ENCODE measurements at regions not wholly inside any gene's neighbourhood (a gene's known extent, or its start where the extent isn't known, plus 50 kb on each side); places are given as distances from the start of the nearest gene placed in this dataset.

- H3K9me3 Mint-ChIP-seq (ENCODE audit: insufficient read depth) = no peaks in the 10 kb centered on the region
These were observed 112.6 kb downstream of the CDC5L start for GRCh38 chr6:44500074-44500473.

GRCh38 chr6:44503471-44503870, 116.0 kb downstream of the CDC5L start:
- H3K4me1 Mint-ChIP-seq (ENCODE audit: low read depth) = no peaks in the 10 kb centered on the region
- ATAC-seq = no peak
- no peaks in the 10 kb centered on the region for H3K36me3 Mint-ChIP-seq (ENCODE audit: low read depth)
- H3K27me3 Mint-ChIP-seq (ENCODE audit: low read depth) = peaks cover 10% of the 10 kb centered on the region
- no peaks in the 10 kb centered on the region for H3K9me3 Mint-ChIP-seq (ENCODE audit: insufficient read depth)
- POLR2A ChIA-PET = no interaction called here
- CTCF ChIA-PET = interaction anchor here (0.6 to 1.9 kb wide), 2 partner anchors 28 to 677 kb away, joined by 3 to 7 read pairs; no protein-coding TSS in a partner anchor
- H3K27ac Mint-ChIP-seq = no peak overlapping the region
- DNase-seq = no peak
- no peak overlapping the region for H3K4me3 Mint-ChIP-seq

More at GRCh38 chr6:44500074-44500473, 112.6 kb downstream of the CDC5L start:
- ATAC-seq (no peak), DNase-seq (no peak)
- Mint-ChIP-seq H3K27me3 (ENCODE audit: low read depth) (peaks cover 7% of the 10 kb centered on the region), H3K36me3 (ENCODE audit: low read depth) (no peaks in the 10 kb centered on the region), H3K27ac (no peak overlapping the region), H3K4me3 (no peak overlapping the region), H3K4me1 (ENCODE audit: low read depth) (no peaks in the 10 kb centered on the region)
- POLR2A ChIA-PET = no interaction called here
- CTCF ChIA-PET = interaction anchor here (1.0 kb wide), 1 partner anchor 25 kb away, joined by 3 read pairs; no protein-coding TSS in a partner anchor

- no peak for ATAC-seq
- H3K9me3 Mint-ChIP-seq (ENCODE audit: insufficient read depth) = no peaks in the 10 kb centered on the region
- DNase-seq = no peak
- H3K36me3 Mint-ChIP-seq (ENCODE audit: low read depth) = no peaks in the 10 kb centered on the region
- no peaks in the 10 kb centered on the region for H3K4me1 Mint-ChIP-seq (ENCODE audit: low read depth)
- ChIA-PET CTCF (interaction anchor here (1.9 kb wide), 1 partner anchor 29 kb away, joined by 7 read pairs; no protein-coding TSS in a partner anchor), POLR2A (no interaction called here)
- no peak overlapping the region for H3K27ac Mint-ChIP-seq
- no peak overlapping the region for H3K4me3 Mint-ChIP-seq
- H3K27me3 Mint-ChIP-seq (ENCODE audit: low read depth) = peaks cover 10% of the 10 kb centered on the region
These were observed 116.8 kb downstream of the CDC5L start for GRCh38 chr6:44504301-44504791.

- Mint-ChIP-seq H3K27me3 (ENCODE audit: low read depth) (peaks cover 12% of the 10 kb centered on the region), H3K27ac (no peak overlapping the region), H3K9me3 (ENCODE audit: insufficient read depth) (no peaks in the 10 kb centered on the region), H3K4me1 (ENCODE audit: low read depth) (no peaks in the 10 kb centered on the region), H3K4me3 (no peak overlapping the region), H3K36me3 (ENCODE audit: low read depth) (no peaks in the 10 kb centered on the region)
- DNase-seq (no peak), ATAC-seq (no peak)
- ChIA-PET POLR2A (no interaction called here), CTCF (no interaction called here)
These were observed 118.2 kb downstream of the CDC5L start for GRCh38 chr6:44505751-44506150.

GRCh38 chr6:44507014-44507413, 119.5 kb downstream of the CDC5L start:
- Mint-ChIP-seq H3K27me3 (ENCODE audit: low read depth) (peaks cover 15% of the 10 kb centered on the region), H3K4me3 (no peak overlapping the region)
- CTCF ChIA-PET = no interaction called here

GRCh38 chr6:44508646-44509045, 121.1 kb downstream of the CDC5L start:
- POLR2A ChIA-PET = interaction anchor here (0.6 kb wide), 1 partner anchor 1982 kb away, joined by 3 read pairs; no protein-coding TSS in a partner anchor
- Mint-ChIP-seq H3K9me3 (ENCODE audit: insufficient read depth) (no peaks in the 10 kb centered on the region), H3K4me1 (ENCODE audit: low read depth) (no peaks in the 10 kb centered on the region), H3K27ac (no peak overlapping the region), H3K4me3 (no peak overlapping the region), H3K27me3 (ENCODE audit: low read depth) (peaks cover 11% of the 10 kb centered on the region), H3K36me3 (ENCODE audit: low read depth) (no peaks in the 10 kb centered on the region)
- ATAC-seq (no peak), DNase-seq (no peak)
- CTCF ChIA-PET = no interaction called here

More at GRCh38 chr6:44507014-44507413, 119.5 kb downstream of the CDC5L start:
- Mint-ChIP-seq H3K9me3 (ENCODE audit: insufficient read depth) (no peaks in the 10 kb centered on the region), H3K27ac (no peak overlapping the region), H3K36me3 (ENCODE audit: low read depth) (no peaks in the 10 kb centered on the region), H3K4me1 (ENCODE audit: low read depth) (no peaks in the 10 kb centered on the region)
- POLR2A ChIA-PET = no interaction called here
- ATAC-seq (no peak), DNase-seq (no peak)

GRCh38 chr6:44511126-44511525, 123.6 kb downstream of the CDC5L start:
- H3K4me1 Mint-ChIP-seq (ENCODE audit: low read depth) = no peaks in the 10 kb centered on the region
- CTCF ChIA-PET = no interaction called here
- H3K27ac Mint-ChIP-seq = no peak overlapping the region
- no peaks in the 10 kb centered on the region for H3K9me3 Mint-ChIP-seq (ENCODE audit: insufficient read depth)
- ATAC-seq (no peak), DNase-seq (no peak)
- no peaks in the 10 kb centered on the region for H3K36me3 Mint-ChIP-seq (ENCODE audit: low read depth)
- no peak overlapping the region for H3K4me3 Mint-ChIP-seq
- H3K27me3 Mint-ChIP-seq (ENCODE audit: low read depth) = peaks cover 10% of the 10 kb centered on the region
- POLR2A ChIA-PET = no interaction called here

GRCh38 chr6:44512868-44513741, 125.6 kb downstream of the CDC5L start:
- H3K4me3 Mint-ChIP-seq = no peak overlapping the region
- no peaks in the 10 kb centered on the region for H3K36me3 Mint-ChIP-seq (ENCODE audit: low read depth)
- ChIA-PET POLR2A (no interaction called here), CTCF (interaction anchor here (0.7 kb wide), 1 partner anchor 36 kb away, joined by 4 read pairs; no protein-coding TSS in a partner anchor)
- no peak overlapping the region for H3K27ac Mint-ChIP-seq
- H3K27me3 Mint-ChIP-seq (ENCODE audit: low read depth) = peaks cover 20% of the 10 kb centered on the region
- ATAC-seq (no peak), DNase-seq (no peak)
- no peaks in the 10 kb centered on the region for H3K4me1 Mint-ChIP-seq (ENCODE audit: low read depth)
- no peaks in the 10 kb centered on the region for H3K9me3 Mint-ChIP-seq (ENCODE audit: insufficient read depth)

- peaks cover 28% of the 10 kb centered on the region for H3K27me3 Mint-ChIP-seq (ENCODE audit: low read depth)
- no peaks in the 10 kb centered on the region for H3K4me1 Mint-ChIP-seq (ENCODE audit: low read depth)
- H3K27ac Mint-ChIP-seq = no peak overlapping the region
- H3K9me3 Mint-ChIP-seq (ENCODE audit: insufficient read depth) = no peaks in the 10 kb centered on the region
- ChIA-PET POLR2A (no interaction called here), CTCF (interaction anchor here (0.7 kb wide), 1 partner anchor 37 kb away, joined by 4 read pairs; no protein-coding TSS in a partner anchor)
- ATAC-seq (no peak), DNase-seq (no peak)
- no peaks in the 10 kb centered on the region for H3K36me3 Mint-ChIP-seq (ENCODE audit: low read depth)
- no peak overlapping the region for H3K4me3 Mint-ChIP-seq
These were observed 126.6 kb downstream of the CDC5L start for GRCh38 chr6:44514085-44514484.

GRCh38 chr6:44514576-44515193, 127.2 kb downstream of the CDC5L start:
- Mint-ChIP-seq H3K36me3 (ENCODE audit: low read depth) (no peaks in the 10 kb centered on the region), H3K27ac (no peak overlapping the region), H3K4me1 (ENCODE audit: low read depth) (no peaks in the 10 kb centered on the region), H3K9me3 (ENCODE audit: insufficient read depth) (no peaks in the 10 kb centered on the region), H3K27me3 (ENCODE audit: low read depth) (peaks cover 32% of the 10 kb centered on the region), H3K4me3 (no peak overlapping the region)
- ChIA-PET CTCF (no interaction called here), POLR2A (no interaction called here)
- no peak for DNase-seq
- ATAC-seq = no peak

- Mint-ChIP-seq H3K4me1 (ENCODE audit: low read depth) (peaks cover 31% of the 10 kb centered on the region), H3K36me3 (ENCODE audit: low read depth) (no peaks in the 10 kb centered on the region), H3K4me3 (no peak overlapping the region), H3K9me3 (ENCODE audit: insufficient read depth) (peaks cover 15% of the 10 kb centered on the region), H3K27ac (no peak overlapping the region), H3K27me3 (ENCODE audit: low read depth) (peaks cover 17% of the 10 kb centered on the region)
- POLR2A ChIA-PET = no interaction called here
- CTCF ChIA-PET = interaction anchor here (0.7 kb wide), 1 partner anchor 1398 kb away, joined by 3 read pairs; no protein-coding TSS in a partner anchor
- ATAC-seq (no peak), DNase-seq (no peak)
These were observed 135.4 kb downstream of the CDC5L start for GRCh38 chr6:44522871-44523270.
